ENCODE measurements at regions not wholly inside any gene's neighbourhood (a gene's known extent, or its start where the extent isn't known, plus 50 kb on each side); places are given as distances from the start of the nearest gene placed in this dataset.

GRCh38 chr9:94159069-94159939, 75.0 kb downstream of the PTPDC1 start:
- no peaks in the 10 kb centered on the region for H3K27me3 ChIP-seq (ENCODE audit: insufficient read depth, low read length)
- H3K4me1 ChIP-seq (ENCODE audit: control insufficient read depth, insufficient read depth, low read length, unreplicated experiment), result peaks cover 7% of the 10 kb centered on the region
- H2AFZ ChIP-seq (ENCODE audit: low read length, unreplicated experiment), result no peak overlapping the region
- no peaks in the 10 kb centered on the region for H3K36me3 ChIP-seq (ENCODE audit: insufficient read depth, low read length)
- no peak overlapping the region for H3K27ac ChIP-seq (ENCODE audit: low read depth, low read length)
- no peak overlapping the region for H3K4me3 ChIP-seq (ENCODE audit: low read depth, low read length)
- H3K79me2 ChIP-seq (ENCODE audit: control insufficient read depth, insufficient read depth, low read length, unreplicated experiment), result no peaks in the 10 kb centered on the region

GRCh38 chr9:94160594-94161501, 76.6 kb downstream of the PTPDC1 start:
- no peak overlapping the region for H2AFZ ChIP-seq (ENCODE audit: low read length, unreplicated experiment)
- H3K27me3 ChIP-seq (ENCODE audit: insufficient read depth, low read length), result no peaks in the 10 kb centered on the region
- H3K4me1 ChIP-seq (ENCODE audit: control insufficient read depth, insufficient read depth, low read length, unreplicated experiment), result peaks cover 11% of the 10 kb centered on the region
- no peak overlapping the region for H3K27ac ChIP-seq (ENCODE audit: low read depth, low read length)
- no peaks in the 10 kb centered on the region for H3K36me3 ChIP-seq (ENCODE audit: insufficient read depth, low read length)
- H3K4me3 ChIP-seq (ENCODE audit: low read depth, low read length), result no peak overlapping the region
- H3K79me2 ChIP-seq (ENCODE audit: control insufficient read depth, insufficient read depth, low read length, unreplicated experiment), result no peaks in the 10 kb centered on the region

GRCh38 chr9:94161673-94162072, 77.4 kb downstream of the PTPDC1 start:
- Histone ChIP-seq H3K4me1 (ENCODE audit: control insufficient read depth, insufficient read depth, low read length, unreplicated experiment) (peaks cover 10% of the 10 kb centered on the region), H2AFZ (ENCODE audit: low read length, unreplicated experiment) (no peak overlapping the region), H3K27ac (ENCODE audit: low read depth, low read length) (no peak overlapping the region), H3K4me3 (ENCODE audit: low read depth, low read length) (no peak overlapping the region), H3K27me3 (ENCODE audit: insufficient read depth, low read length) (no peaks in the 10 kb centered on the region), H3K36me3 (ENCODE audit: insufficient read depth, low read length) (no peaks in the 10 kb centered on the region), H3K79me2 (ENCODE audit: control insufficient read depth, insufficient read depth, low read length, unreplicated experiment) (no peaks in the 10 kb centered on the region)

- H3K4me3 ChIP-seq (ENCODE audit: low read depth, low read length), result peak overlapping the region; percentile 74
- H3K27me3 ChIP-seq (ENCODE audit: insufficient read depth, low read length), result no peaks in the 10 kb centered on the region
- 0 out of 2 replicates have a peak, but pooled peaks cover 3% of the 10 kb centered on the region for H3K36me3 ChIP-seq (ENCODE audit: insufficient read depth, low read length)
- H2AFZ ChIP-seq (ENCODE audit: low read length, unreplicated experiment), result no peak overlapping the region
- peaks cover 13% of the 10 kb centered on the region for H3K4me1 ChIP-seq (ENCODE audit: control insufficient read depth, insufficient read depth, low read length, unreplicated experiment)
- no peak overlapping the region for H3K27ac ChIP-seq (ENCODE audit: low read depth, low read length)
- H3K79me2 ChIP-seq (ENCODE audit: control insufficient read depth, insufficient read depth, low read length, unreplicated experiment), result peaks cover 31% of the 10 kb centered on the region
Observed at GRCh38 chr9:94164806-94165549, 80.7 kb downstream of the PTPDC1 start.

GRCh38 chr9:94165592-94166235, 81.5 kb downstream of the PTPDC1 start:
- Histone ChIP-seq H3K27me3 (ENCODE audit: insufficient read depth, low read length) (no peaks in the 10 kb centered on the region), H3K4me3 (ENCODE audit: low read depth, low read length) (peak overlapping the region; percentile 91), H3K79me2 (ENCODE audit: control insufficient read depth, insufficient read depth, low read length, unreplicated experiment) (peaks cover 39% of the 10 kb centered on the region), H3K27ac (ENCODE audit: low read depth, low read length) (peak overlapping the region; percentile 99), H3K36me3 (ENCODE audit: insufficient read depth, low read length) (peaks cover 9% of the 10 kb centered on the region; the same call in 1 of the 2 replicates), H3K4me1 (ENCODE audit: control insufficient read depth, insufficient read depth, low read length, unreplicated experiment) (peaks cover 19% of the 10 kb centered on the region), H2AFZ (ENCODE audit: low read length, unreplicated experiment) (no peak overlapping the region)

GRCh38 chr9:94166236-94166975, 82.1 kb downstream of the PTPDC1 start:
- Histone ChIP-seq H3K27me3 (ENCODE audit: insufficient read depth, low read length) (no peaks in the 10 kb centered on the region), H3K4me3 (ENCODE audit: low read depth, low read length) (peak overlapping the region; percentile 91), H3K79me2 (ENCODE audit: control insufficient read depth, insufficient read depth, low read length, unreplicated experiment) (peaks cover 46% of the 10 kb centered on the region), H3K36me3 (ENCODE audit: insufficient read depth, low read length) (peaks cover 12% of the 10 kb centered on the region; the same call in 1 of the 2 replicates), H3K27ac (ENCODE audit: low read depth, low read length) (peak overlapping the region; percentile 99), H2AFZ (ENCODE audit: low read length, unreplicated experiment) (peak overlapping the region; percentile 57), H3K4me1 (ENCODE audit: control insufficient read depth, insufficient read depth, low read length, unreplicated experiment) (peaks cover 23% of the 10 kb centered on the region)

GRCh38 chr9:94166976-94167346, 82.7 kb downstream of the PTPDC1 start:
- H3K79me2 ChIP-seq (ENCODE audit: control insufficient read depth, insufficient read depth, low read length, unreplicated experiment), result peaks cover 50% of the 10 kb centered on the region
- H3K4me1 ChIP-seq (ENCODE audit: control insufficient read depth, insufficient read depth, low read length, unreplicated experiment), result peaks cover 27% of the 10 kb centered on the region
- no peak overlapping the region for H2AFZ ChIP-seq (ENCODE audit: low read length, unreplicated experiment)

GRCh38 chr9:94167376-94167890, 83.2 kb downstream of the PTPDC1 start:
- peaks cover 12% of the 10 kb centered on the region; the same call in 1 of the 2 replicates for H3K36me3 ChIP-seq (ENCODE audit: insufficient read depth, low read length)
- H3K27ac ChIP-seq (ENCODE audit: low read depth, low read length), result peak overlapping the region; percentile 89
- H3K27me3 ChIP-seq (ENCODE audit: insufficient read depth, low read length), result no peaks in the 10 kb centered on the region
- peak overlapping the region; percentile 91 for H3K4me3 ChIP-seq (ENCODE audit: low read depth, low read length)
- H3K79me2 ChIP-seq (ENCODE audit: control insufficient read depth, insufficient read depth, low read length, unreplicated experiment), result peaks cover 55% of the 10 kb centered on the region
- H2AFZ ChIP-seq (ENCODE audit: low read length, unreplicated experiment), result no peak overlapping the region
- peaks cover 31% of the 10 kb centered on the region for H3K4me1 ChIP-seq (ENCODE audit: control insufficient read depth, insufficient read depth, low read length, unreplicated experiment)

More at GRCh38 chr9:94166976-94167346, 82.7 kb downstream of the PTPDC1 start:
- peak overlapping the region; percentile 89 for H3K27ac ChIP-seq (ENCODE audit: low read depth, low read length)
- H3K4me3 ChIP-seq (ENCODE audit: low read depth, low read length), result peak overlapping the region; percentile 91
- H3K27me3 ChIP-seq (ENCODE audit: insufficient read depth, low read length), result no peaks in the 10 kb centered on the region
- peaks cover 12% of the 10 kb centered on the region; the same call in 1 of the 2 replicates for H3K36me3 ChIP-seq (ENCODE audit: insufficient read depth, low read length)

- H2AFZ ChIP-seq (ENCODE audit: low read length, unreplicated experiment), result no peak overlapping the region
- H3K27ac ChIP-seq (ENCODE audit: low read depth, low read length), result peak overlapping the region; percentile 89
- H3K4me3 ChIP-seq (ENCODE audit: low read depth, low read length), result peak overlapping the region; percentile 91
- H3K4me1 ChIP-seq (ENCODE audit: control insufficient read depth, insufficient read depth, low read length, unreplicated experiment), result peaks cover 39% of the 10 kb centered on the region
- H3K79me2 ChIP-seq (ENCODE audit: control insufficient read depth, insufficient read depth, low read length, unreplicated experiment), result peaks cover 65% of the 10 kb centered on the region
- peaks cover 17% of the 10 kb centered on the region; the same call in 1 of the 2 replicates for H3K36me3 ChIP-seq (ENCODE audit: insufficient read depth, low read length)
- no peaks in the 10 kb centered on the region for H3K27me3 ChIP-seq (ENCODE audit: insufficient read depth, low read length)
Observed at GRCh38 chr9:94168203-94169000, 84.1 kb downstream of the PTPDC1 start.

All from ACC112 (cell line).